ENCODE measurements at regions not wholly inside any gene's neighbourhood (a gene's known extent, or its start where the extent isn't known, plus 50 kb on each side); places are given as distances from the start of the nearest gene placed in this dataset.

- Histone ChIP-seq H3K27ac (ENCODE audit: insufficient read depth, low read depth, low read length, poor library complexity, severe bottlenecking) (no peak overlapping the region), H3K4me3 (ENCODE audit: insufficient read depth, low read depth, low read length) (no peak overlapping the region), H3K36me3 (ENCODE audit: control insufficient read depth, insufficient read depth, low read length) (no peaks in the 10 kb centered on the region), H3K9me3 (ENCODE audit: control insufficient read depth, low read length) (no peaks in the 10 kb centered on the region), H3K4me1 (ENCODE audit: control insufficient read depth, insufficient read depth, low read length) (no peaks in the 10 kb centered on the region), H3K27me3 (ENCODE audit: control insufficient read depth, insufficient read depth, low read length, poor library complexity, severe bottlenecking) (no peaks in the 10 kb centered on the region)
- 94 to 100% methylated on average over 2 to 3 of the region's 3 CpGs for WGBS, 2 experiments
These were observed 229.9 kb upstream of the PITX2 start for GRCh38 chr4:110852793-110853192.

DNA sequence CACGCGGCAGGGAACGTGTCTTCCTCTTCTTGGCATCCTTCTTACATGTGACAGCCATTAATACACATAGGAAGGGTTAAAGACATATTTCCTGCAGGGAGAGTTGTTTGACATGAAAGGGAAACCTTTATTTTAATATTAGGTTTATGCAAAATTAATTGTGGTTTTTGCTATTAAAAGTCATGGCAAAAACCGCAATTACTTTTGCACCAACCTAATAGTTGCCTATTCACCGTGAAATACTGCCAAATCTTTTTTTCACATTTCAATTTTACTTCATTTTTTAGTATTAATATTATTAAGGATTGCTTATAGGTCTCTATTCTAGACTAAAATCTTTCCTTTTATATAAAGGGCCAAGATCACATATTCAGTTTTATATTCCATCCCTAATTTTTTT, 230.4 kb upstream of the PITX2 start:
- Histone ChIP-seq H3K4me3 (ENCODE audit: insufficient read depth, low read depth, low read length) (no peak overlapping the region), H3K36me3 (ENCODE audit: control insufficient read depth, insufficient read depth, low read length) (no peaks in the 10 kb centered on the region), H3K9me3 (ENCODE audit: control insufficient read depth, low read length) (no peaks in the 10 kb centered on the region), H3K4me1 (ENCODE audit: control insufficient read depth, insufficient read depth, low read length) (no peaks in the 10 kb centered on the region), H3K27ac (ENCODE audit: insufficient read depth, low read depth, low read length, poor library complexity, severe bottlenecking) (no peak overlapping the region), H3K27me3 (ENCODE audit: control insufficient read depth, insufficient read depth, low read length, poor library complexity, severe bottlenecking) (no peaks in the 10 kb centered on the region)
- WGBS, 2 experiments: 60 to 94% methylated on average over 1 to 3 of the region's 5 CpGs

GRCh38 chr4:110854021-110854678, 231.3 kb upstream of the PITX2 start:
- 94% methylated on average over 5 of the region's 6 CpGs for WGBS, 2 experiments
- Histone ChIP-seq H3K27me3 (ENCODE audit: control insufficient read depth, insufficient read depth, low read length, poor library complexity, severe bottlenecking) (no peaks in the 10 kb centered on the region), H3K4me1 (ENCODE audit: control insufficient read depth, insufficient read depth, low read length) (no peaks in the 10 kb centered on the region), H3K4me3 (ENCODE audit: insufficient read depth, low read depth, low read length) (no peak overlapping the region), H3K36me3 (ENCODE audit: control insufficient read depth, insufficient read depth, low read length) (no peaks in the 10 kb centered on the region), H3K27ac (ENCODE audit: insufficient read depth, low read depth, low read length, poor library complexity, severe bottlenecking) (no peak overlapping the region), H3K9me3 (ENCODE audit: control insufficient read depth, low read length) (no peaks in the 10 kb centered on the region)

DNA sequence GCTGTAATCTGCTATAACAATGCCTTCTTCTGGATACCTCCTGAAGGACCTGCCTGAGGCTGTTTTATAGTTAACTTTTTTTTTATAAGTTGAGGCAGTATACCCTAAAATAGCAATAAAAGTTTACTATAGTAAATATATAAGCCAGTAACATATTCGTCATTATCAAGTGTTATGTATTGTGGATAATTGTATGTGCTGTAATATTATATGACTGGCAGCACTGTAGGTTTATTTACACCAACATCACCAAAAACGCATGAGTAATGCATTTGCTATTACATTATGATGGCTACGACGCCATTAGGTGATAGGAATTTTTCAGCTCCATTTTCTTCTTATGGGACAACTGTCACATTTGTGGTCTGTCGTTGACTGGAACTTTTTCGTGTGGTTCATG, 237.2 kb upstream of the PITX2 start:
- no peaks in the 10 kb centered on the region for H3K9me3 ChIP-seq (ENCODE audit: control insufficient read depth, low read length)
- H3K27me3 ChIP-seq (ENCODE audit: control insufficient read depth, insufficient read depth, low read length, poor library complexity, severe bottlenecking): no peaks in the 10 kb centered on the region
- no peaks in the 10 kb centered on the region for H3K4me1 ChIP-seq (ENCODE audit: control insufficient read depth, insufficient read depth, low read length)
- 71 to 100% methylated on average over 3 to 4 of the region's 6 CpGs for WGBS, 2 experiments
- H3K27ac ChIP-seq (ENCODE audit: insufficient read depth, low read depth, low read length, poor library complexity, severe bottlenecking): no peak overlapping the region
- no peaks in the 10 kb centered on the region for H3K36me3 ChIP-seq (ENCODE audit: control insufficient read depth, insufficient read depth, low read length)
- no peak overlapping the region for H3K4me3 ChIP-seq (ENCODE audit: insufficient read depth, low read depth, low read length)

DNA sequence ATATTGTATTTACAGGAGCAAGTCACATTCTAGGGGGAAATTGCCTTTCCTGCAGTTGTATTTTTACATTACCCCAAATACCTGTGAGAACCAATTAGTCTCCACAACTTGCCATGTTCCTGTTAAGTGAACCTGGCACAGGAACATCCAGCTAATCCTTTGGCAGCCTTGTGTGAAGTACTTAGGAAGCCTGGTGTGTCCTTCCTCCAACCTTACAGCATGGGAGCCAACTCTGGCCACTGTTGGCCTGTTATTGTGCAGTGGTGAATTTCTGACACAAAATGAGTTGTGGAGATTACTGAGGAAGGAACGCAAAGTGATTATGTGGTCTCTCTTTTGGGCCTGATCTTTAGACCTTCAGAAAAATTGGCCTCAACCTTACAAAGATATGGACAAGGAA, 238.0 kb upstream of the PITX2 start:
- 90 to 92% methylated on average over 1 of the region's 1 CpG for WGBS, 2 experiments
- H3K4me3 ChIP-seq (ENCODE audit: insufficient read depth, low read depth, low read length): no peak overlapping the region
- H3K27me3 ChIP-seq (ENCODE audit: control insufficient read depth, insufficient read depth, low read length, poor library complexity, severe bottlenecking): no peaks in the 10 kb centered on the region
- no peaks in the 10 kb centered on the region for H3K9me3 ChIP-seq (ENCODE audit: control insufficient read depth, low read length)
- no peaks in the 10 kb centered on the region for H3K4me1 ChIP-seq (ENCODE audit: control insufficient read depth, insufficient read depth, low read length)
- H3K36me3 ChIP-seq (ENCODE audit: control insufficient read depth, insufficient read depth, low read length): no peaks in the 10 kb centered on the region
- no peak overlapping the region for H3K27ac ChIP-seq (ENCODE audit: insufficient read depth, low read depth, low read length, poor library complexity, severe bottlenecking)

GRCh38 chr4:110865611-110866259, 242.9 kb upstream of the PITX2 start:
- H3K27me3 ChIP-seq (ENCODE audit: control insufficient read depth, insufficient read depth, low read length, poor library complexity, severe bottlenecking): no peaks in the 10 kb centered on the region
- H3K4me1 ChIP-seq (ENCODE audit: control insufficient read depth, insufficient read depth, low read length): no peaks in the 10 kb centered on the region
- H3K27ac ChIP-seq (ENCODE audit: insufficient read depth, low read depth, low read length, poor library complexity, severe bottlenecking): no peak overlapping the region
- H3K4me3 ChIP-seq (ENCODE audit: insufficient read depth, low read depth, low read length): no peak overlapping the region
- WGBS, 2 experiments: 80 to 86% methylated on average over 1 of the region's 1 CpG
- no peaks in the 10 kb centered on the region for H3K9me3 ChIP-seq (ENCODE audit: control insufficient read depth, low read length)
- H3K36me3 ChIP-seq (ENCODE audit: control insufficient read depth, insufficient read depth, low read length): no peaks in the 10 kb centered on the region

DNA sequence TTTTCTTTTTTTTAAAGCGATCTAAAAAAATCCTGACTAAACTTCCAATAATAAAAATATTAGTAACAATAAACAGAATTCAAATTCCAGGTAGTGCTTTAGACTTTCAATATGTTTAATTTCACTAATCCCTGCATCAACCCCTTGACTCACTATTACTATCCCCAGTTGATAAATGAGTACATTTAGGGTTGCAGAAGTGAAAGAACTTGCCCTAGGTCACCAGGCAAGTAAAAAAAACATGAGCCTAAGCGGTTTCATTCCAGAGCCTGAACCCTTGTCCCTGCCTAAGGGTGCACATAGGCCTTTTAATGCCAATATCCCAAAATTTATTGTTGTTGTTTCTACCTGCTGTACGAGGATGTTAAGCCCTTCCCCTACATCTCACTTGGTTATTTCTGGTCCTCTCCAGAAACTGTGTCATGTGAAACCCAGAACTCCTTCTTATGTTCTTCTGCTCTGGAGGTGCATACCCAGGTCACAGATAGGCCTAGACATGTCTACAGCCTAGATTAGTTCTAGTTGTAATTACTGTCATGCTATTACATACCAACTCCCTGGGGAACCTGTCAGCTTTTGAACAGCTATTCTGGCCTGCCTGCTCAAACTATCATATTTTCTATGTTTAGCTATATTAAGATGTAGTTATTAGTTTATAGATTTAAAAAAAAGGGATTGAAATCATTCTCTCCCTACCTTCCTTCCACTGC, 244.5 kb upstream of the PITX2 start:
- Histone ChIP-seq H3K9me3 (ENCODE audit: control insufficient read depth, low read length) (no peaks in the 10 kb centered on the region), H3K4me1 (ENCODE audit: control insufficient read depth, insufficient read depth, low read length) (no peaks in the 10 kb centered on the region), H3K27me3 (ENCODE audit: control insufficient read depth, insufficient read depth, low read length, poor library complexity, severe bottlenecking) (no peaks in the 10 kb centered on the region), H3K36me3 (ENCODE audit: control insufficient read depth, insufficient read depth, low read length) (no peaks in the 10 kb centered on the region), H3K4me3 (ENCODE audit: insufficient read depth, low read depth, low read length) (no peak overlapping the region), H3K27ac (ENCODE audit: insufficient read depth, low read depth, low read length, poor library complexity, severe bottlenecking) (no peak overlapping the region)
- WGBS, 2 experiments: 81 to 94% methylated on average over 2 of the region's 3 CpGs

DNA sequence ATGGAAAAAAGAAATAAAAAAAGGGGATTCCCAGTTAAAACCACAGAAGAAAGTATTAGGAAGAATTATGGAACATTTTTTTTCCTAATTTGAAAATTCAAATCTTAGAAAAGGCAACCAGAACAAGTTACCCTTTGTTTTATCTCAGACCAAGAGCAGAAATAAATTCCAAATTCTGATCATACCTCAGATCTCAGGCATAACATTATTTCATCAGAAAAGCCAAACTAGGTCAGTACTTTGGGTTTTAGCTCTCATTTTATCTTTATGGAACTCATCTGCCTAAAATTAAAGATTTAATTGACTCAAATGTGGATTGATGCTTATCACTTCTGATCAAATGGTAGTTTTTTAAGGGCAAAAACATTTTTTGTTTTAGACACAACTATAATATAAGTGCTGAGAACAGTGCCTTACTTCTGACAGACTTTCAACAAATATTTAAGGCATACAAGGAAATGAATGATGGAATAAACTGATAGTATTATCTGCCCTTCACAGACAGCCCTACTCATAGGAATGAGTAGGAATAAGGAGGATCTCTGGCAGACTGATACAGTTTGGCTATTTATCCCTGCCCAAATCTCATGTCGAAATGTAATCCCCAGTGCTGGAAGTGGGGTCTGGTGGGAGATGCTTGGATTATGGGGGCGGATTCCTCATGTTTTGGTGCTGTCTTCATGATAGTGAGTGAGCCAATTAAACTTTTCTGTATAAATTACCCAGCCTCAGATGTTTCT, 245.3 kb upstream of the PITX2 start:
- H3K27me3 ChIP-seq (ENCODE audit: control insufficient read depth, insufficient read depth, low read length, poor library complexity, severe bottlenecking): no peaks in the 10 kb centered on the region
- H3K27ac ChIP-seq (ENCODE audit: insufficient read depth, low read depth, low read length, poor library complexity, severe bottlenecking): no peak overlapping the region
- no peaks in the 10 kb centered on the region for H3K4me1 ChIP-seq (ENCODE audit: control insufficient read depth, insufficient read depth, low read length)
- H3K36me3 ChIP-seq (ENCODE audit: control insufficient read depth, insufficient read depth, low read length): no peaks in the 10 kb centered on the region
- H3K9me3 ChIP-seq (ENCODE audit: control insufficient read depth, low read length): no peaks in the 10 kb centered on the region
- no peak overlapping the region for H3K4me3 ChIP-seq (ENCODE audit: insufficient read depth, low read depth, low read length)
- 92 to 100% methylated on average over 1 to 2 of the region's 2 CpGs for WGBS, 2 experiments

DNA sequence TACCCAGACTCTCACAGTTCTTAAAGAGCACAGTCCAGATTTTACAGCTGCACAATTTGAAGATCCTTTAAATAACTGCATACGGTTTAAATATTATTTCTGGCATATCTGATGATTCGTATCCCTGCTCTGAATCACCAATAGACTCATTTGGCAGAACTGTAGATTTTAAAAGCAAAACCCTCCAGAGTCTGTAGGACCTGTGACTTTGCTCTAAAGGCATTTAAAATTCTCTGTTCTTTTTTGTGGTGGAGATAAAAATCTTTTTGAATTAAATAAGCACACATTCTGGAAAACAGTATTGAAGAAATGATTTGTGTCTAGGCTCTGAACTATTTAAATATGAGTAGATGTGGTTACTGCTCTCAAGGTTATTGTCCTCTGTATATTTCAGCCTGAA, 246.2 kb upstream of the PITX2 start:
- Histone ChIP-seq H3K36me3 (ENCODE audit: control insufficient read depth, insufficient read depth, low read length) (no peaks in the 10 kb centered on the region), H3K4me1 (ENCODE audit: control insufficient read depth, insufficient read depth, low read length) (no peaks in the 10 kb centered on the region), H3K4me3 (ENCODE audit: insufficient read depth, low read depth, low read length) (no peak overlapping the region), H3K27ac (ENCODE audit: insufficient read depth, low read depth, low read length, poor library complexity, severe bottlenecking) (no peak overlapping the region), H3K9me3 (ENCODE audit: control insufficient read depth, low read length) (no peaks in the 10 kb centered on the region), H3K27me3 (ENCODE audit: control insufficient read depth, insufficient read depth, low read length, poor library complexity, severe bottlenecking) (no peaks in the 10 kb centered on the region)
- 95 to 97% methylated on average over 2 of the region's 2 CpGs for WGBS, 2 experiments
